Ecto neural progenitor cell (in vitro differentiated cells): ENCODE measurements at regions not wholly inside any gene's neighbourhood (a gene's known extent, or its start where the extent isn't known, plus 50 kb on each side); places are given as distances from the start of the nearest gene placed in this dataset.
"Not testable (repeated sequence)": the region's sequence is repeated elsewhere in the genome, so short reads cannot be mapped to it uniquely, and the experiment has no call there.

Experiments used
- DNase-seq: peaks from one replicate; pipeline ENCODE4 v3.0.0-alpha.2; 2018; ENCODE audit warnings: low spot score

DNA sequence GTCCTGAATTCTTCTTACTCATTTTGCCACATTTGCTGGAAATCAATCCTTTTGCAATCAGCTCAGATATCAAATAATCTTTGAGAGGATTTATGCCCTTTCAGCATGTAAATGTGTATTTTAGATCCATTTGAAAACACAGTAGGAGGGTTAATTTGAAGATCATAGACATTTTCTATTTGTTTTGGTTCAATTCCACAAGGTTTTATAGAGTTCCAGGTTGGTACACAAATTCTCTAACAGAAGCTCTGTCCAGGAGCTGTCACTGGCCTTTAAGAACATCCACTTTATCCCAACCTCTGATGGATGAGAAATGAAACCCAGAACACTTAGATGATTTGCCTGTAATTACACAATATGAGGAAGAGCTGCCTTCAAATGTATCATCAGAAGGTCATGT, 157.3 kb upstream of the CHAC2 start:
- DNase-seq = no peak

DNA sequence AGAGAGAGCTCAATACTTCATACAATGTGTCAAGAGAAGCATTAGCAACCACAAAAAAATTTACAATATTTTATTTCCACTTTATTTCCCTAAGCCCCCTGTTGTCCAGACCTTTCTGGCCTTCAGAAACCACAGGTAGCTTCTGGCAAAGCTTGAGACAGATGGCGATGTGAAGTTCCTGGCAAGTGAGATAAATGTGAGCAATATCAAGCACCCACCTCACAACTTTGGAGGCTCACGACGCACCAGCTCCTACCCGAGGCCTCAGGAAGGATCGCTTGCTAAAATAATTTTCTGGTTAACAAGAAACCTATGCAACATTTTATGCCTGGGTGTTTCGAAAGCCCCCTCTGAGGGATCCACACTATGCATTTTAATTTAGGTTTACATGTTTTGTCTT, 158.1 kb upstream of the CHAC2 start:
- DNase-seq = no peak

DNA sequence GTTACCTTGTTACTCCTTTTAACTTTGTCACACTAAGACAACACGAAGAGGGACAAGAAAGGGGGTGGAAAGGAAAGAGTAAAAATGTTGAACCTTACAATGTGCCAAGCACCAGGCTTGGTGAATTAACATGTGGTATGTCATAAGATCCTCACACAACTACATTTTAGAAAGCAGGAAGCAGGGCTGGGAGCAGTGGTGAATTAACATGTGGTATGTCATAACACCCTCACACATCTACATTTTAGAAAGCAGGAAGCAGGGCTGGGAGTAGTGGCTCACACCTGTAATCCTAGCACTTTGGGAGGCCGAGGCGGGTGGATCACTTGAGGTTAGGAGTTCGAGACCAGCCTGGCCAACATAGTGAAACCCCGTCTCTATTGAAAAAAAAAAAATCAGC, 159.3 kb upstream of the CHAC2 start:
- DNase-seq = no peak

DNA sequence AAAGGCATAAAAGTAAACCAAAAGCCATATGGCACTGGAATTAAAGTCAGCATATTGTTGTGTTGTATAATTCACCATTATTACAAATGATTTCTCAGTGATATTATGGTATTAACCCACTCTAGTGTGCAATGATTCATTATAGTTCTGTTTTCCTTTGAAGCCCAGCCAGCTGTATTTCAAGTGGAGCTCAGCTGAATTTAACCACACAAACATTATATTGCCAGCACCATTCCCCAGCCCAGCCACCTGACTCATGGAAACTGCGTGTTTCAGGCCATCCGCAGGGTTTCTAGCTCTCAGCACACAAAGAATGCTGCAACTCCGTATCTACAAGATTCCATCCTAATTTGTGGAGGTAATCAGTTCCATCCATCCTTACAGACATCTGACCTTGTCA, 166.8 kb upstream of the CHAC2 start:
- no peak for DNase-seq

DNA sequence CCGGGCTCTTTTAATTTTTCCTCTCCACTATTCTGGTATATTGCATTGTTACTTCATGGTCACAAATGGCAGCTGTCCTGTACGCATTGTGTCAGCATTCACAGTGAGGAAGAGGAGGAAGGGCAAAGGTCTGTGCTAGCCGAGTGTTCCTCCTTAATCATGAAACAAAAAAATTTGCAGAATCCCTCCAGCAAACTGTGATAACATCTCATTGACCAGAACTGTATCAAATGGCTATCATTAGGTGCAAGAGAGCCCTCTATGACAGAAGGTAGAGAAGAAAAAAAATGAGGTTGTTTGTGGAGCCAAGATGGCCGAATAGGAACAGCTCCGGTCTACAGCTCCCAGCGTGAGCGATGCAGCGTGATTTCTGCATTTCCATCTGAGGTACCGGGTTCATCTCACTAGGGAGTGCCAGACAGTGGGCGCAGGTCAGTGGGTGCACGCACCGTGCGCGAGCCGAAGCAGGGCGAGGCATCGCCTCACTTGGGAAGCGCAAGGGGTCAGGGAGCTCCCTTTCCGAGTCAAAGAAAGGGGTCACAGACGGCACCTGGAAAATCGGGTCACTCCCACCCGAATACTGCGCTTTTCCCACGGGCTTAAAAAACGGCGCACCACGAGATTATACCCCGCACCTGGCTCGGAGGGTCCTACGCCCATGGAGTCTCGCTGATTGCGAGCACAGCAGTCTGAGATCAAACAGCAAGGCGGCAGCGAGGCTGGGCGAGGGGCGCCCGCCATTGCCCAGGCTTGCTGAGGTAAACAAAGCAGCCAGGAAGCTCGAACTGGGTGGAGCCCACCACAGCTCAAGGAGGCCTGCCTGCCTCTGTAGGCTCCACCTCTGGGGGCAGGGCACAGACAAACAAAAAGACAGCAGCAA, 180.6 kb upstream of the CHAC2 start:
- DNase-seq = not testable (repeated sequence)

DNA sequence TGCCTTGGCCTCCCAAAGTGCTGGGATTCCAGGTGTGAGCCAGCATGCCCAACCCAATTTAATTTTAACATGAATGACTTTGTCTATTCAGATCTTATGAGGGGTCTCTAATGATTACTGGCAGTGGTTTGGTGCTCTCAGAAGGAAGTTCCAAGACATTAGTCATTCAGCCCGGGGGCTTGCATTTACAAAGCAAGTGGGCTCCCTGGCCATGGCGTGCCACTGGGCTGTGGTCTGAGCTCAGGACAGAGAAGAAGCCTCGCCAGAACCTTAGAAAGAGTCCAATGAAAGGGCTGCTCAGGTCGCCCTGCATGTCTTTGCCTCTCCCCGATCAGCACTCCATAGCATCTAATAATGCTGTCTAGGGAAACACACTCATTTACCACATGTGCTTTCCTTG, 182.6 kb upstream of the CHAC2 start:
- DNase-seq = no peak

DNA sequence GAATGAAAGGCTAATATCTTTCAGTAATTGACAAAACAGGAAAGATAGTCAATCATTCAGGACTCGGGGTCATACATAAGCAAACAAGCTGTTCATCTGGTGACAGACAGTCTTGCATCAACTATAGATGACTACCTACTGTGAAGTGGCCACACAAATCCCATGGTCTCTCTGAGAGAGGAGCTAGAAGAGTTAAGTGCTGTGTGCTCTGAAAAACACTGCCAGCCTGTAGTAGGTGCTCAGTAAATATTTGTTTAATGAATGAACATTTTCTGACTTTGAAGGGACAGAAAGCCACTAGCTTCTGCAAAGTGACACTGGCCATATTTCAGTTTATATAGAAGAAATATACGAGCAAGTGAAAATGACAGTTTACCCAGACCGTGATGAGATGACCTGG, 184.0 kb upstream of the CHAC2 start:
- DNase-seq = no peak

DNA sequence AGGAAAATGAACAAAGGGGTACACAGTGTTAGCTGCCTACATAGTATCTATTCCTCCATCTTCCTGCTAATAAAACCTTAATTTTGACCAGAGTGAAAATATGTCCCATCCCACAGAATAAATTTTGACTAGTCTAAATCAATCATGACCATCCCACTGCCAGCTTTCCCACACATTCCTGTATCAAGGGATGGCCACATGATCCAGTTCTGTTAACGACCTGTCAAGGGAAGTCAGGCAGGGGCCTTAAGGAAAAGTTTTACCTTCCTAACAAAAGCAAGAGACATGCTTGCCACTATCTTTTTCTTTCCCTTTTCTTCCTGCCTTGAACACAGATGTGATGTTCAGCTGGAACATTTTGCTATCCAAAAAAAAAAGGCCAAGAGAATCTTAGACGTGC, 185.0 kb upstream of the CHAC2 start:
- DNase-seq = no peak

DNA sequence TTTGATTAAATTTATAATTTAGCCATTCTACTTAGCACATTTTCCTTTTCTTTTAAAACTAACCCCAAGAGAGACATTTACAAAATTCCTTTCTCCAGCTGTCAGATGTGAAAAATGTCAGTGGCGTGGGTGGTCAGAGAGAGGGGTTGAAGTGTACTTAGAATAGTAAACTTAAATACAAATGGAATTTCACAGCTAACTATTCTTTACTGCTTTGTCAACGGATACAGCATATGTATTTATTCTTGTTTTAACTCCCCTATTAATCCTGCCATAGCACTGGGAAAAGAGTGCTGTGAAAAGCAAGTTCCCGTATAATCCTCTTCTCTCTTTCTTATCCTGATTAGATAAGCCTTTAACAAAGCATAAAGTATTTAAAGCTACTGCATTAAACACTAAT, 191.4 kb upstream of the CHAC2 start:
- no peak for DNase-seq

DNA sequence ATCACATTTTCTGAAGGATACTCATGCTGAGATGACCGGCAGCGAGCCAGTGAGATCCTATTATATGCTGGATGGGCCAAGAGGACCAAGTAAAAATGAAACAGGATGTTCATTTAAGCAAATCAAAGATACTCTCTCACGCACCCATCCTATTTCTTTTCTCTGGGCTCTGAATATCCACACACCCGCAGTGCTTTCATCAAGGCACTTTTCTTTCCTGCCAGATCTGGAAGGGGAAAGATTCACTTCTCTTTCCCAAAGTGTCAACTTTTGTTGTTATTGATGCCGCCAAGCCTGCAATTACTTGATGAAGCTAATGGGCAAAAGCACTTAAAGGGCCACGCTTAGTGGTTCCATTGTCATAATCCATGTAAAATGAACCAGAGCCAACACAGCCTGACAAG, 191.9 kb upstream of the CHAC2 start:
- DNase-seq = no peak

DNA sequence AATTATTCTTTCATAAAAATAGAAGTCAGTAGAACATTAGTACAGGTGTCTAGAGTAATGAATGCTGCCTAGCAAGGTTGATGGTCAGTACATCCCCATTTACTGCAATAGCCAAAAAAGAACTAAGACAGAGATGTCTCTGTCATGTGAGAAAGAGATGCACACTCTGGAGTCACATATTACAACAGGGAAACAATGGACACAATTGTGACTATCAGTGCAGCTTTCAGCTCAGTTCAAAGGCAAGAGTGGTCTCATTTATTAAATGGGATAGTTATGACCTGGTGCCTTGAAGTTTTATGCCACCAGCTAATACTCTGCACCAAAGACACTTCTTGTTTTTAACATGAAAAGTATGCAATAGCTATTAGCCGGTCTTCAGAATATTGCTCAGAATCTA, 194.9 kb upstream of the CHAC2 start:
- no peak for DNase-seq

DNA sequence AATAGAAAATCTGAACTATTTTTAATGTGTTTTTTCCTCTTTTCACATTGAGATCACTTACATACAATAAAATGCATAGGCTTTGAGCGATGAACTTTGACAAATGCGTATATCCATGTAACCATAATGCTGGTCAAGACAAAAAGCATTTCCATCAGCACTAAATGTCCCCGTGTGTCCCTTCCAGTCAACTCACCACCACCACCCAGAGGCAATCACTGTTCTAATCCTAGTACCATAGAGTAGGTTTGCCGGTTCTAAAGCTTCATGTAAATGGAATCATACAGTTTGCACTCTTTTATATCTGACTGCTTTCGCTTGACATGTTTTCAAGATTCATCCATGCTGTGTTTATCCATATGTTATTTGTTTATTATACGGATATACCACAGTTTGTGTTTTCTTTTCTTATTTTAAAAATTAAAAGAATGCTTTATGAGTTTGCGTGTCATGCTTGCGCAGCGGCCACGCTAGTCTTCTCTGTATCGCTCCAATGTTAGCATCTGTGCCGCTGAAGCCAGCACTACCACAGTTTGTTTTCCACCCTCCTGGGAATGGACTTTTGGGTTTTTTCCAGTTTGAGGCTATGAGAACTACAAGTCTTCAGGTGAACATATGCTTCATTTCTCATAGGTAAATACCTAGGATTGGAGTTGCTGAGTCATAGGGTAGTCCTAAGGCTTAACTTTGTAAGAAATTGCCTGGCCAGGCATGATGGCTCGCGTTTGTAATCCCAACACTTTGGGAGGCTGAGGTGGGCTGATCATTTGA, 197.5 kb upstream of the CHAC2 start:
- no peak for DNase-seq

DNA sequence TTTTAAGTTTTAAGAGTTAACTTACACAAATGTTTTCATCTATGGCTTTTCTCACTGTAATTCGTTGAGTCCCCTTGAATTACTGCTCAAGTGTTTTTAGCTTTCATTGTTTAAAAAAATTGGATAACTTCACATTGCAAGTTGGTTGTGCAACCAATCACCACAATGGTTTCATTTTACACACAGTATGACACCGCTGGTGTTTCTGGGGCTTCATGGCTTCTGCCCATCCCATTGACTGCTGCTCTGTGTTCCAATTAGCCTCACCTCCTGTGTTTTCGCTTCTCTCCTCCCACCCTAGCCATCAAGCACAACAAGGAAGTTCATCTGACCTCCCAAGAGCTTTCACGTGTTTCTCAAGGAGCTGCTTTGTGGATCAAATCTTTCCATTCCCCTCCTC, 199.1 kb upstream of the CHAC2 start:
- DNase-seq = no peak

DNA sequence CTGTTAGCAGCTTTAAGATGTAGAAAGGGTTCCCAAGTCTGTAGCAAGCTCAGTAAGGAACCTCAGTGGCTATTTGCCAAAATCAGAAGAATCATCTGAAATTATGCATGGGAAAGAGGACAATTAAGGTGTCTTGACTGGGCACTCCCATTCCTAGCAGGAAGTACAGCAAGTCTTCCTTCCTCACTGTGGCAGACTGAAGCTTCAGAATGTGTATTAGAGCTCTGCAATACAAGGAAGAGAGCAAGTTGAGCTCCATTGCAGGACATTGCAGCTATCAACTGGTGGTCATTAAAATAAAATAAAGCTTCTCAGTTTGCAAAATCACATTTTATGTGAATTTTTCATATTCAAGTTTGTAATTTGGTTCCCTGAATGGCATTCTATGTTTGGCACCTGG, 200.5 kb upstream of the CHAC2 start:
- DNase-seq = no peak

DNA sequence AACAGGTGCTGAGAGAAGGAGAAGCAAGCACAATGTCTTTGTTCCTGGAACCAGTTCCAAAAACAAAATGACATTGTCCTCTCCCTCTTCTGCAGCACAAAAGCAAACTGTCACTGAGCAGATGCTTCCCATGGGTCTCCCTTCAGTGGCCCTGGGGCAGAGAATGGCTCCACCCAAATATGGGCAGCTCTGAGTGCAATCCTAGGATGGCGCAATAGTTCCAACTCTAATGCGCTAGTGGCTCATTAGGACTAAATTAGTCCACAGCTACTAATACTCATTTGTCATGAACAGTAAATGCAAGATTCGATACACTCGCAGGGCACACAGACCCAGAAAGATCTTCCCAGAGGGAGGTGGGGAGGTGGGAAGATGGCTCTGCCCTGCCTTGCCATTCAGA, 205.2 kb upstream of the CHAC2 start:
- no peak for DNase-seq

DNA sequence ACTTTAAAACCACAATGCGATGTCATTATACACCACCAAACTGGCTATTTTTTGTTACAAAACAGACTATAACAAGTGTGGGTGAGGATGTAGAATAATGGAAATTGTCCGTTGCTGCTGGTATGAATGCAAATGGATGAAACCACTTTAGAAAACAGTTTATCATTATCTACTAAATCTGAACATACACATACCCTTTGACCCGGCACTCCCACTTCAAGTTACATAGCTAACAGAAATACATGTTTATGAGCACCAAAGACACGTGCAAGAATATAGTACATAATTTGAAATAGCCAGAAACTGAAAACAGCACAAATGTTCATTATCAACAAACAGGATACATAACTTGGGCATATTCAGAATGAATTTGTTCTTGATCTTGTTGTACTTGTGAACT, 206.4 kb upstream of the CHAC2 start:
- DNase-seq = no peak

DNA sequence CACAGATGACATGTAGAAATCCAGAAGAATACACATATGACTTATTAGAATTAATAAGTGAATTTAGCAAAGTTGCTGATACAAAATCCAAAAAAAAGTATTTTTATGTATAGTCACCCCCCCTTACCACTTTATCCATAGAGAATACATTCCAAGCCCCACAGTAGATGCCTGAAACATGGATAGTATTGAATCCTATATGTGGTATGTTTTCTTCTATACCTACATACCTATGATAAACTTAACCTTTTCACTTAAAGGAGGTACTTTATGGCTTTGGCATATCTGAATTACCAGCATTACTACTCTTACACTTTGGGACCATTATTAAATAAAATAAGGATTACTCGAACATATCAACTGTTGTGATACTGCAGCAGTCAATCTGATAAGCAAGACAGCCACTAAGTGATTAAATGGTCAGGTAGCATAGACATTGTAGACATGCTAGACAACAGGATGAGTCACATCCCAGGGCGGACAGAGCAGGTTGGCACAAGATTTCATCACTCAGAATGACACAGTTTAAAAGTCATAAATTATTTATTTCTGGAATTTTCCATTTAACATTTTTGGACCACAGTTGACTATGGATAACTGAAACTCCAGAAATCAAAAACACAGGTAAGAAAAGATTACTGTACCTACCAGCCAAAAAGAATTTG, 208.2 kb upstream of the CHAC2 start:
- no peak for DNase-seq

DNA sequence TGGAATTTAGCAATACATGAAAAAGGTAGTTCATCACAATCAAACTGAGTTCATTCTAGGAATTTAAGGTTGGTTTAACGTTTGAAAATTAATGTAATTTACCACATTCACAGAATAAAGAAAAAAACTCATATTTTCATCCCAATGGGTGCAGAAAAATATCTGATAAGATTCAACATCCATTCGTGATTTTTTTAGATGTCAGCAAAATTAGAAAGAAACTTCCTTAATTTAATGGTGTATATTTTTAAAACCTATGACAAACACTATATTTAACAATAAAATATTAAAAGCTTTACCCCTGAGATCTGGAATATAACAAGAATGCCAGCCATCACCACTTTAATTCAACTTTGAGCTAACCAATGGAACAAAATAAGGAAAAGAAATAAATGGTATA, 208.7 kb upstream of the CHAC2 start:
- DNase-seq = no peak

DNA sequence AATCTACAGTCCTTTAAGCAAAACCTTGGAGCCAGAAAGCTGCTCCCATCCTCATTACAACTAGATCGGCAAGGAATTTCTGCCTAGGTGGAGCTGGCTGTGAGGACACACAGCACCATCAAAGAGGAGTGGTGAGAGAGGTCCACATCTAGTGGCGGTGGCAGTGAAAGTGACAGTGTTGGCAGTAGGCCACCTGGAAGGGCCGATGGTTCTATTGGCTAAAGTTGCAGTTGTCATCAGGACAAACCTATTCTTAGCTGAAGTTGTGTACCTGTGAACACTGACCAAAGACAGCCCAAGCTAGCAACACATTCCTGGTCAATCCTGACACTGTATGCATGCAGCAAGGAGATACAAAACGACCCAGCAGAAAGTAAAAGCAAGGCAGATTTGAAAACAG, 218.1 kb upstream of the CHAC2 start:
- DNase-seq = no peak

DNA sequence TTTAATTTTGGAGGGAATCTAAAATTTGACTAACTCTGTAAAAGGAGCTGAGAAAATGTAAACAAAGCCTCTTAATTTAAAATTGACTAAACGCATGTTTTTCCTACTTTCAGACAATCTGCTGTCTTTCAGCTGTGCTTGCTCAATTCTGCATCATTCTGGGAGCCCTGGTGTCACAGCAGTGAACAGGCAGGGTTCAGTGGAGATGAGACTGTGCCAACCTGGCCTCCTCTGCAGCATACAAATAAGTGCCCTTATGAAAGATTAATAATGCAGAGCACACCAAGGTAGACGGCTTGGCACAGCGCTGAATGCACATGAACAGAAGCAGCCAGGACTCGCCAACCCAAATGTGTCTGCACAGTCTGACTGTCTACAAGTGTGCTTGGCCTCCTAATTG, 222.0 kb upstream of the CHAC2 start:
- DNase-seq = no peak

DNA sequence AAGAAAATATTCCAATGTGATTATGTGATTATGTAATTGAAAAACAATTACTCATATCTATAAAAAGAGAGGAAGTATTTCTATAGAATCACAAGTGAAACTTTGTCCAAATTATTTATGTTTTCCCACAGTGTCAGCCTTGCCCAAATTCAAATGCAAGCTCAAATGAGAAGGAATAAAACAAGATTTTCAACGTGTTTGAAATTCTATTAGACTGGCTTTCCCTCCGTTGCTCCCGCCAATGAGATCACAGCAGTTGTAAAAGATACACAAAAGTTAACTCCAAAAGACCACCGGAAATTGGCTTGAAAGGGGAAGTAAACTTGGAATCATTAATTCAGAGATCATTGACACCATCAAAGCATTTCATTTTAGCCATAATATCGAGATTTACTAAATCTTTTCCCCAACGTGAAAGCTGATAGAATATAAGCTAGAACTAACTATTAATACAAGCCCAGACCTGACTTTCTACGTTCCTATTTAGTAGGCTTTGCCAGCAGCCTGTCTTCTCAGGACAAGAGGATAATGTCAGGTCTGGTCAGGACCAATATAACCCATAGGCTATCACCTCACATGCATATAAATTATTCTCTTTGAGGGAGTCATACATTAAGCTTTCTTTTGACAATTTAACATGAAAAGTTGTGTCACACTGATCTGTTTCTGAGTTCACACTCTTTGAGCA, 222.6 kb upstream of the CHAC2 start:
- DNase-seq = no peak

DNA sequence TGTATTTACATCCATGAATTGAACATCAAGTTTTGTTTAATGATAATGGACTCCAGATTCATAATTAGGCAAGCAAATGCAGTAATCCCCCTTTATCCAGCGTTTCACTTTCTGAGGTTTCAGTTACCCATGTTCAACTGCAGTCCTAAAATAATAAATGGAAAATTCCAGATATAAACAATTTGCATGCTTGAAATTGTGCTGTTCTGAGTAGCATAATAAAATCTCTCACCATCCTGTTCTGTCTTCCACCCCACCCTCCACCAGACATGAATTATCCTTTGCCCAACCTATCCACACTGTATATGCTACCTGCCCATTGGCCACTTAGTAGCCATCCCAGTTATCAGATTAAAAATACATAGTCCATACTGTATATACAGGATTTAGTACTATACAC, 224.5 kb upstream of the CHAC2 start:
- no peak for DNase-seq
